ENCODE measurements at regions not wholly inside any gene's neighbourhood (a gene's known extent, or its start where the extent isn't known, plus 50 kb on each side); places are given as distances from the start of the nearest gene placed in this dataset.

DNA sequence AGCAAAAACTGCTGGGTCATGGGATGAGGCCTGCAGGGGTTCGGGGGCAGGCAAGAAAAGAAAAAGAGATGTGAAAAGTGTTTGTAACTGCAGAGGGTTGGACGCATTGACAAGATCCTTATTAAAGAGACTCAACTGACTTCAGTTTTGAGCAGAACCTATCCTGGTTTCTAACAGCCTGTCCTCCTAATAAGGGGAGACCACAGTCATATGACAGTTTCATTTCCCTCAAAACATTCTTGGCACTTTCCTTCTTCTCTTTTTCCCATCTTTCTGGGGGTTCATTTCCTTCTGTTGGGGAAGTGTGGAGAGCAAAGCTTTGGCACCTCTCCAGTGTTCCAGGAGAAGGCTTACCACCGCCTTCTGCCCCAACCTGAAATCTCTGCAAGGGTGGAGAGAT is 118.5 kb downstream of the MAF start:
- TF ChIP-seq POLR2A (IDR thresholded peaks at IDR 0.05): no peak
- TF ChIP-seq, protein P1, sequence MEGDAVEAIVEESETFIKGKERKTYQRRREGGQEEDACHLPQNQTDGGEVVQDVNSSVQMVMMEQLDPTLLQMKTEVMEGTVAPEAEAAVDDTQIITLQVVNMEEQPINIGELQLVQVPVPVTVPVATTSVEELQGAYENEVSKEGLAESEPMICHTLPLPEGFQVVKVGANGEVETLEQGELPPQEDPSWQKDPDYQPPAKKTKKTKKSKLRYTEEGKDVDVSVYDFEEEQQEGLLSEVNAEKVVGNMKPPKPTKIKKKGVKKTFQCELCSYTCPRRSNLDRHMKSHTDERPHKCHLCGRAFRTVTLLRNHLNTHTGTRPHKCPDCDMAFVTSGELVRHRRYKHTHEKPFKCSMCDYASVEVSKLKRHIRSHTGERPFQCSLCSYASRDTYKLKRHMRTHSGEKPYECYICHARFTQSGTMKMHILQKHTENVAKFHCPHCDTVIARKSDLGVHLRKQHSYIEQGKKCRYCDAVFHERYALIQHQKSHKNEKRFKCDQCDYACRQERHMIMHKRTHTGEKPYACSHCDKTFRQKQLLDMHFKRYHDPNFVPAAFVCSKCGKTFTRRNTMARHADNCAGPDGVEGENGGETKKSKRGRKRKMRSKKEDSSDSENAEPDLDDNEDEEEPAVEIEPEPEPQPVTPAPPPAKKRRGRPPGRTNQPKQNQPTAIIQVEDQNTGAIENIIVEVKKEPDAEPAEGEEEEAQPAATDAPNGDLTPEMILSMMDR (IDR thresholded peaks at IDR 0.05): no peak
- ATAC-seq (no peak), DNase-seq (no peak)
- intact Hi-C loops (cut with DNase I): no loop called here
- Histone ChIP-seq H3K27ac (no peak overlapping the region), H3K36me3 (replicated peaks in 1 of 2; ENCODE audit: insufficient read depth in 1 of 2, low read depth in 2 of 2) (no peaks in the 10 kb centered on the region), H3K27me3 (no peaks in the 10 kb centered on the region), H3K9me3 (no peaks in the 10 kb centered on the region), H3K4me1 (no peaks in the 10 kb centered on the region), H3K4me3 (no peak overlapping the region)
- 41 to 50% methylated on average over 2 to 3 of the region's 3 CpGs for whole genome bisulfite sequencing, 2 donors

DNA sequence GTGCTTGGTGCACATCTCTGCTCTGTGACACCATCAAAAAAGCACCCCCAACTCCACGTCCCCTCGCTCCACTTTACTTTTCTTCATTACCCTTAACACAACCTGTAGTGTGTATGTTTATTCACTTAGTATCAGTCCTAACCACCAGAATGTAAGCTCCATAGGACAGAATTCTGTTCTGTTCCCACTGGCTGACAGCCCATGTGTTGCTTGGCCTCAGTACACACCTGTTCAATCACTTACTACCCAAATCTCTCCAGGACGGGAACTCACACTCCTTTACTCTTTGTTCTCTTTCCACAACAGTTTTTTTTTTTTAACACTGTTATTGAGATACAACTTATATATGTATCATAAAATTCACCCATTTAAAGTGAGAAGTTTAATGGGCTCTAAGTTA is 119.6 kb downstream of the MAF start:
- Histone ChIP-seq H3K27ac (no peak overlapping the region), H3K27me3 (no peaks in the 10 kb centered on the region), H3K4me1 (no peaks in the 10 kb centered on the region), H3K36me3 (replicated peaks in 1 of 2; ENCODE audit: insufficient read depth in 1 of 2, low read depth in 2 of 2) (no peaks in the 10 kb centered on the region), H3K9me3 (no peaks in the 10 kb centered on the region), H3K4me3 (no peak overlapping the region)
- intact Hi-C loops (cut with DNase I): no loop called here
- 65 to 68% methylated on average over 3 of the region's 3 CpGs for WGBS, 2 donors
- DNase-seq (no peak), ATAC-seq (no peak)
- TF ChIP-seq, protein P1 (IDR thresholded peaks at IDR 0.05): no peak
- TF ChIP-seq POLR2A (IDR thresholded peaks at IDR 0.05): no peak

GRCh38 chr16:79480056-79480455 is 120.5 kb downstream of the MAF start:
- Histone ChIP-seq H3K27me3 (no peaks in the 10 kb centered on the region), H3K27ac (no peak overlapping the region), H3K4me1 (no peaks in the 10 kb centered on the region), H3K9me3 (no peaks in the 10 kb centered on the region), H3K36me3 (replicated peaks in 1 of 2; ENCODE audit: insufficient read depth in 1 of 2, low read depth in 2 of 2) (no peaks in the 10 kb centered on the region), H3K4me3 (no peak overlapping the region)
- WGBS, 2 donors: 65% methylated on average over 8 of the region's 8 CpGs
- ATAC-seq: no peak
- TF ChIP-seq, protein P1 (IDR thresholded peaks at IDR 0.05): no peak
- TF ChIP-seq POLR2A (IDR thresholded peaks at IDR 0.05): no peak
- intact Hi-C loops (cut with DNase I): no loop called here
- no peak for DNase-seq

- Histone ChIP-seq H3K4me3 (no peak overlapping the region), H3K27me3 (no peaks in the 10 kb centered on the region), H3K9me3 (no peaks in the 10 kb centered on the region), H3K36me3 (replicated peaks in 1 of 2; ENCODE audit: insufficient read depth in 1 of 2, low read depth in 2 of 2) (no peaks in the 10 kb centered on the region), H3K27ac (no peak overlapping the region), H3K4me1 (no peaks in the 10 kb centered on the region)
- DNase-seq (no peak), ATAC-seq (no peak)
- intact Hi-C loops (cut with DNase I): no loop called here
- no peak for TF ChIP-seq POLR2A (IDR thresholded peaks at IDR 0.05)
- TF ChIP-seq, protein P1 (IDR thresholded peaks at IDR 0.05): no peak
- WGBS, 2 donors: 76 to 81% methylated on average over 5 of the region's 5 CpGs
Measured at GRCh38 chr16:79476580-79476979, 124.0 kb downstream of the MAF start.

GRCh38 chr16:79475841-79476240 is 124.7 kb downstream of the MAF start:
- Histone ChIP-seq H3K9me3 (no peaks in the 10 kb centered on the region), H3K36me3 (replicated peaks in 1 of 2; ENCODE audit: insufficient read depth in 1 of 2, low read depth in 2 of 2) (no peaks in the 10 kb centered on the region), H3K4me1 (no peaks in the 10 kb centered on the region), H3K27me3 (no peaks in the 10 kb centered on the region), H3K27ac (no peak overlapping the region), H3K4me3 (no peak overlapping the region)
- intact Hi-C loops (cut with DNase I): no loop called here
- DNase-seq (no peak), ATAC-seq (no peak)
- TF ChIP-seq, protein P1 (IDR thresholded peaks at IDR 0.05): no peak
- no peak for TF ChIP-seq POLR2A (IDR thresholded peaks at IDR 0.05)
- 69 to 78% methylated on average over 4 of the region's 4 CpGs for WGBS, 2 donors

Measured in body of pancreas (tissue), 4 donors.